H1 (cell line): ENCODE measurements at regions not wholly inside any gene's neighbourhood (a gene's known extent, or its start where the extent isn't known, plus 50 kb on each side); places are given as distances from the start of the nearest gene placed in this dataset.
"Not testable (repeated sequence)": the region's sequence is repeated elsewhere in the genome, so short reads cannot be mapped to it uniquely, and the experiment has no call there.

Experiments
- CTCF ChIA-PET: fragments of 300-600 bp; sonication (Branson Sonifier 250); formaldehyde crosslinking; loops from one replicate; lab custom pipeline; 2021; ENCODE audit not compliant: partially characterized antibody; lab: Charles Lee
- POLR2A ChIA-PET: fragments of 300-600 bp; sonication (Branson Sonifier 250); formaldehyde crosslinking; loops from one replicate; lab custom pipeline; 2021; ENCODE audit warnings: inconsistent platforms; ENCODE audit not compliant: partially characterized antibody; lab: Charles Lee
- DNase-seq, 2 experiments: peaks; one replicate each; pipeline versions ENCODE4 v3.0.0 to v3.0.0-alpha.2; 2010 to 2022; ENCODE audit warnings: low spot score in 2 of 2, low read depth in 1 of 2, mixed read lengths in 1 of 2
- FAIRE-seq: peaks from 2 replicates; lab custom pipeline; 2011; peaks lifted over from hg19 to GRCh38; lab: Jason Lieb, UNC
- H2AFZ ChIP-seq: 2 replicates; pipeline ENCODE4 v1.8.1; 2012; ENCODE audit warnings: low read length, inconsistent platforms
- H2AK5ac ChIP-seq: 2 replicates; pipeline ENCODE4 v1.6.1; 2013; ENCODE audit warnings: low read depth, low read length
- H2BK120ac ChIP-seq: replicated peaks from 2 replicates; pipeline ENCODE3; 2013; ENCODE audit warnings: low read depth, low read length, inconsistent platforms
- H2BK12ac ChIP-seq: 2 replicates; pipeline ENCODE4 v1.6.1; 2013; ENCODE audit warnings: low read depth, low read length
- H2BK15ac ChIP-seq: 2 replicates; pipeline ENCODE4 v1.6.1; 2013; ENCODE audit warnings: low read length
- H2BK20ac ChIP-seq: 2 replicates; pipeline ENCODE4 v1.6.1; 2013; ENCODE audit warnings: low read length
- H2BK5ac ChIP-seq: 2 replicates; pipeline ENCODE4 v1.6.1; 2013; ENCODE audit warnings: low read depth, low read length
- H3K14ac ChIP-seq: 2 replicates; pipeline ENCODE4 v1.6.1; 2013; ENCODE audit warnings: inconsistent platforms; ENCODE audit not compliant: insufficient read length
- H3K18ac ChIP-seq: 2 replicates; pipeline ENCODE4 v1.6.1; 2013; ENCODE audit warnings: low read length; ENCODE audit errors: extremely low read depth
- H3K23ac ChIP-seq: 2 replicates; pipeline ENCODE4 v1.6.1; 2013; ENCODE audit warnings: inconsistent platforms; ENCODE audit not compliant: insufficient read length
- H3K23me2 ChIP-seq: 2 replicates; pipeline ENCODE4 v1.6.1; 2013; ENCODE audit warnings: low read depth, low read length
- H3K27ac ChIP-seq: 2 replicates; pipeline ENCODE4 v1.6.1; 2011; ENCODE audit warnings: low read depth, low read length, inconsistent platforms
- H3K27me3 ChIP-seq, 4 experiments: replicated peaks in 1 of 4; 1 replicate in 1 of 4; 2 replicates in 3 of 4; pipeline versions ENCODE4 v1.6.1 to v1.8.1; 2011 to 2013; ENCODE audit warnings: low read length in 3 of 4, mild to moderate bottlenecking in 3 of 4, inconsistent platforms in 2 of 4, mixed read lengths in 2 of 4, moderate library complexity in 1 of 4; ENCODE audit not compliant: control insufficient read depth in 3 of 4, insufficient read depth in 3 of 4; ENCODE audit errors: extremely low read depth in 1 of 4
- H3K36me3 ChIP-seq, 4 experiments: 2 replicates each; pipeline versions ENCODE4 v1.6.1 to v1.8.1; 2011 to 2013; ENCODE audit warnings: mild to moderate bottlenecking in 4 of 4, low read length in 3 of 4, moderate library complexity in 2 of 4, control low read depth in 1 of 4, inconsistent platforms in 1 of 4; ENCODE audit not compliant: insufficient read depth in 4 of 4, control insufficient read depth in 2 of 4
- H3K4ac ChIP-seq: replicated peaks from 2 replicates; pipeline ENCODE3; 2013; ENCODE audit warnings: low read length, low read depth, mixed read lengths, inconsistent platforms; ENCODE audit not compliant: insufficient read length
- H3K4me1 ChIP-seq, 4 experiments: replicated peaks in 1 of 4; 1 replicate in 1 of 4; 2 replicates in 3 of 4; pipeline versions ENCODE4 v1.6.1 to v1.8.1; 2011 to 2013; ENCODE audit warnings: low read length in 3 of 4, inconsistent platforms in 2 of 4, mixed read lengths in 1 of 4; ENCODE audit not compliant: insufficient read depth in 4 of 4, control insufficient read depth in 3 of 4
- H3K4me2 ChIP-seq, 2 experiments: 2 replicates each; pipeline versions ENCODE4 v1.6.1 to v1.8.1; 2011 to 2013; ENCODE audit warnings: low read depth in 2 of 2, low read length in 2 of 2, control low read depth in 1 of 2, inconsistent platforms in 1 of 2, mild to moderate bottlenecking in 1 of 2; ENCODE audit not compliant: insufficient read depth in 1 of 2
- H3K4me3 ChIP-seq, 4 experiments: fragments of 200-600, 300-600 bp in 1 of 4; sonication (generic), shearing (Covaris generic), sonication (Bioruptor Twin) in 1 of 4; 2 replicates each; pipeline versions ENCODE4 v1.5.1 to v1.8.1; 2011 to 2016; ENCODE audit warnings: low read length in 4 of 4, low read depth in 3 of 4, control low read depth in 2 of 4, inconsistent platforms in 2 of 4, mild to moderate bottlenecking in 2 of 4, mixed read lengths in 1 of 4, moderate library complexity in 1 of 4; ENCODE audit not compliant: insufficient read depth in 2 of 4; ENCODE audit errors: extremely low read depth in 1 of 4
- H3K56ac ChIP-seq: replicated peaks from 2 replicates; pipeline ENCODE3; 2013; ENCODE audit warnings: low read depth, mild to moderate bottlenecking, mixed read lengths, low read length, inconsistent platforms; ENCODE audit not compliant: insufficient read length
- H3K79me1 ChIP-seq: 2 replicates; pipeline ENCODE4 v1.6.1; 2013; ENCODE audit warnings: low read depth, low read length, control low read depth
- H3K79me2 ChIP-seq, 2 experiments: 2 replicates each; pipeline versions ENCODE4 v1.6.1 to v1.8.1; 2012 to 2013; ENCODE audit warnings: low read length in 2 of 2, mild to moderate bottlenecking in 2 of 2, inconsistent platforms in 1 of 2; ENCODE audit not compliant: insufficient read depth in 2 of 2, control insufficient read depth in 1 of 2
- H3K9ac ChIP-seq, 4 experiments: replicated peaks in 1 of 4; 1 replicate in 1 of 4; 2 replicates in 3 of 4; pipeline versions ENCODE4 v1.6.1 to v1.8.1; 2011 to 2013; ENCODE audit warnings: low read depth in 3 of 4, low read length in 3 of 4, control low read depth in 2 of 4, mild to moderate bottlenecking in 2 of 4, moderate library complexity in 2 of 4, inconsistent platforms in 1 of 4; ENCODE audit errors: extremely low read depth in 1 of 4
- H3K9me3 ChIP-seq, 2 experiments: 2 replicates each; pipeline versions ENCODE4 v1.6.1 to v1.8.1; 2012 to 2013; ENCODE audit warnings: mild to moderate bottlenecking in 2 of 2, moderate library complexity in 2 of 2, control low read depth in 1 of 2, inconsistent platforms in 1 of 2, low read depth in 1 of 2, low read length in 1 of 2, mixed read lengths in 1 of 2; ENCODE audit not compliant: insufficient read depth in 2 of 2
- H4K20me1 ChIP-seq, 2 experiments: replicated peaks in 1 of 2; 2 replicates each; pipeline versions ENCODE3 to v1.8.1; 2011 to 2013; ENCODE audit warnings: inconsistent platforms in 2 of 2, low read length in 2 of 2, mild to moderate bottlenecking in 1 of 2; ENCODE audit not compliant: insufficient read depth in 2 of 2, control insufficient read depth in 1 of 2
- H4K5ac ChIP-seq: 2 replicates; pipeline ENCODE4 v1.6.1; 2013; ENCODE audit warnings: low read length, low read depth, mixed read lengths, inconsistent platforms; ENCODE audit not compliant: insufficient read length
- H4K8ac ChIP-seq: 2 replicates; pipeline ENCODE4 v1.8.0; 2013; ENCODE audit warnings: mild to moderate bottlenecking, moderate library complexity, low read length, inconsistent platforms; ENCODE audit not compliant: insufficient read depth; ENCODE audit errors: extremely low read depth
- H4K91ac ChIP-seq: replicated peaks from 2 replicates; pipeline ENCODE3; 2013; ENCODE audit warnings: low read length, mixed read lengths, inconsistent platforms; ENCODE audit not compliant: insufficient read length
- WGBS, 2 experiments: shearing (Covaris generic) in 1 of 2; methylation state at CpG; one replicate each; pipeline versions ENCODE4 v1.1.6 to v1.1.7; 2013 to 2015; ENCODE audit warnings: low lambda C conversion rate in 2 of 2, mixed read lengths in 2 of 2, inconsistent platforms in 1 of 2, low coverage in 1 of 2, missing lambda C conversion rate in 1 of 2; ENCODE audit not compliant: insufficient replicate concordance in 2 of 2, insufficient coverage in 1 of 2, insufficient read length in 1 of 2; ENCODE audit errors: extremely low coverage in 1 of 2, missing lambda C conversion rate in 1 of 2; 5-methylcytosine and 5-hydroxymethylcytosine counted together

- H3K27ac ChIP-seq, H4K91ac ChIP-seq, H3K23me2 ChIP-seq, H3K27me3 ChIP-seq, H3K4me1 ChIP-seq, H2AFZ ChIP-seq, H2AK5ac ChIP-seq, H3K79me2 ChIP-seq, H3K56ac ChIP-seq, H2BK5ac ChIP-seq, H3K18ac ChIP-seq, H3K79me1 ChIP-seq, H2BK20ac ChIP-seq, H2BK120ac ChIP-seq, H3K23ac ChIP-seq, FAIRE-seq, H3K4ac ChIP-seq, DNase-seq, H3K4me3 ChIP-seq, POLR2A ChIA-PET, H4K20me1 ChIP-seq, H3K4me2 ChIP-seq, H3K36me3 ChIP-seq, H4K8ac ChIP-seq, H4K5ac ChIP-seq, CTCF ChIA-PET, H3K14ac ChIP-seq, H2BK12ac ChIP-seq, H3K9ac ChIP-seq, H2BK15ac ChIP-seq: not testable (repeated sequence)
- peaks cover 0 to 15% of the 10 kb centered on the region in 2 experiments; a peak in 2 of 4 replicates for H3K9me3 ChIP-seq
- WGBS, 2 experiments = 77% methylated on average over 2 of the region's 2 CpGs; no CpG with 5 or more reads in 1 of the 2 experiments
Measured at GRCh38 chr13:18773988-18774387, 407.6 kb downstream of the TUBA3C start.

GRCh38 chr13:18741696-18742095 lies 439.9 kb downstream of the TUBA3C start:
- H3K27ac ChIP-seq, H2BK15ac ChIP-seq, POLR2A ChIA-PET, H3K79me2 ChIP-seq, H3K4ac ChIP-seq, H4K5ac ChIP-seq, H2BK120ac ChIP-seq, H2AK5ac ChIP-seq, H3K4me2 ChIP-seq, H3K36me3 ChIP-seq, CTCF ChIA-PET, H3K23ac ChIP-seq, H3K9ac ChIP-seq, H3K18ac ChIP-seq, H4K20me1 ChIP-seq, H2AFZ ChIP-seq, FAIRE-seq, H3K4me3 ChIP-seq, H3K23me2 ChIP-seq, H3K27me3 ChIP-seq, H3K56ac ChIP-seq, H2BK12ac ChIP-seq, H3K4me1 ChIP-seq, H3K14ac ChIP-seq, DNase-seq, H4K91ac ChIP-seq, H2BK20ac ChIP-seq, H3K79me1 ChIP-seq, H2BK5ac ChIP-seq, H4K8ac ChIP-seq: not testable (repeated sequence)
- H3K9me3 ChIP-seq = peaks cover 31 to 67% of the 10 kb centered on the region in 2 experiments; a peak in 3 of 4 replicates
- 63% methylated on average over 2 of the region's 4 CpGs; no CpG with 5 or more reads in 1 of the 2 experiments for WGBS, 2 experiments
